Activated CD4-positive, alpha-beta T cell treated with anti-CD3 and anti-CD28 coated beads, Interleukin-2, amount 50 U/mL, for 1 hour (primary cell): ENCODE measurements at regions not wholly inside any gene's neighbourhood (a gene's known extent, or its start where the extent isn't known, plus 50 kb on each side); places are given as distances from the start of the nearest gene placed in this dataset.
"Not testable (repeated sequence)": the region's sequence is repeated elsewhere in the genome, so short reads cannot be mapped to it uniquely, and the experiment has no call there.

Experiments used
- DNase-seq: peaks from one replicate; pipeline ENCODE4 v3.0.0-alpha.2; 2020

DNA sequence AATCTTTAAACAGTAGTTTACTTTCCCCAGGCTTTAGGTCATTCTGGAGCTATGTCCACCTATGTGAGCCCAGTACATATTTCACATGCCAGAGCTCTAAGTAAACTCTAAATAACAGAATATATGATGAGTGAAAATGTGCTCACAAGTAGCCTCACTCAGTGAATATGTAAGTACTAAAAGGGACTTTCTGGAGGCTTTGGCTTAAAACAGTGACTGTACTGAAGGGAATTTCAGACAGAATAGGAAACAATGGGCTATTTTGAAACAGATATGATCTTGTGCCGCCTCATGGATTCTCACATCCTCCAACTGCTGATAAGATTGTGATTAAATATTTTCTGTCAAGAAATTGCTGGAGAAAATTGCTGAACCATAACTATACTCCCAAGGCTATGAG lies 747.9 kb downstream of the SOCS6 start:
- no peak for DNase-seq

- DNase-seq: not testable (repeated sequence)
Observed at GRCh38 chr18:71031296-71032191, 742.7 kb downstream of the SOCS6 start.

DNA sequence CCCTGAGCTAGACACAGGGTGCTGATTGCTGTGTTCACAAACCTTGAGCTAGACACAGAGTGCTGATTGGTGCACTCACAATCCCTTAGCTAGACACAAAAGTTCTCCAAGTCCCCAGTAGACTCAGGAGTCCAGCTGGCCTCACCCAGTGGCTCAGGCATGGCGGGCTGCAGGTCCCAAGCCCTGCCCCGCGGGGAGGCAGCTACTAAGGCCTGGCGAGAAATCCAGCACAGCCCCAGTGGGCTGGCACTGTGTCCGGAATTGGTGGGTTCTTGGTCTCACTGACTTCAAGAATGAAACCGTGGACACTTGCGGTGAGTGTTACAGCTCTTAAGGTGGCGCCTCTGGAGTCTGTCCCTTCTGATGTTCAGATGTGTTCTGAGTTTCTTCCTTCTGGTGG lies 741.2 kb downstream of the SOCS6 start:
- DNase-seq: not testable (repeated sequence)

DNA sequence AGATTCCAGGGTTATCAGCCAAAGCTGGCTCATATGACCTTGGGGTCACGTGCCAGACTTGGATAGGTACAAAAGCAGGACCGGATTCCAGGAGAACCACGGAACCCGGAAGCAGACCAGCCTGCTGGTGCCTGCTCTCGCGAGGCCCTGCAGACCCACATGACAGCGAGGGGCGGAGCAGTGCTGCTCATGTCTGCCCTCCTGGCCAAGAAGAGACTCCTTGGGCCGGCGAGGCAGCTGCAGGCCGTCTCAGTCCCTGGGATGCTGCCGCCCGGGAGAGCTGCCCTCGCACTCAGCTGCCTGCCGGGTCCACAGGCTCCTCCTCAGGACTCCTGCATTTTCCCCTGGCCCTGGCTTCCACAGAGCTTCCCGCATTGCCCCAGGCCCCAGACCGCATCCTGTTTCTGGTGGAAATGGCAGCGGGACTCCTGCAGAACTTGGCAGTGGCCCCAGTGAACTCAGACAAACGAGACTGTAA lies 739.5 kb downstream of the SOCS6 start:
- no peak for DNase-seq

DNA sequence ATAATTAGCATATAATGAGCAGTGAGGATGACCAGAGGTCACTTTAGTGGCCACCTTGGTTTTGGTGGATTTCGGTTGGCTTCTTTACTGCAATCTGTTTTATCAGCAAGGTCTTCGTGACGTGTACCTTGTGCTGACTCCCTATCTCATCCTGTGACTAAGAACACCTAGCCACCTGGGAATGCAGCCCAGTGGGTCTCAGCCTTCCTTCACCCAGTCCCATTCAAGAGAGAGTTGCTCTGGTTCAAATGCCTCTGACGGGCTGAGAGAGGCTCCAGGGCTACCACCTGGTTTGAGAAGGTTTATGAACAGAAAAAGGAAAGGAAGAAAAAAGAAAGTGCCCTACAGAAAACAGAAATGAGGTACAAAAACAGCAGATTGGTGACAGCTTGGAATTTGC lies 738.7 kb downstream of the SOCS6 start:
- no peak for DNase-seq

DNA sequence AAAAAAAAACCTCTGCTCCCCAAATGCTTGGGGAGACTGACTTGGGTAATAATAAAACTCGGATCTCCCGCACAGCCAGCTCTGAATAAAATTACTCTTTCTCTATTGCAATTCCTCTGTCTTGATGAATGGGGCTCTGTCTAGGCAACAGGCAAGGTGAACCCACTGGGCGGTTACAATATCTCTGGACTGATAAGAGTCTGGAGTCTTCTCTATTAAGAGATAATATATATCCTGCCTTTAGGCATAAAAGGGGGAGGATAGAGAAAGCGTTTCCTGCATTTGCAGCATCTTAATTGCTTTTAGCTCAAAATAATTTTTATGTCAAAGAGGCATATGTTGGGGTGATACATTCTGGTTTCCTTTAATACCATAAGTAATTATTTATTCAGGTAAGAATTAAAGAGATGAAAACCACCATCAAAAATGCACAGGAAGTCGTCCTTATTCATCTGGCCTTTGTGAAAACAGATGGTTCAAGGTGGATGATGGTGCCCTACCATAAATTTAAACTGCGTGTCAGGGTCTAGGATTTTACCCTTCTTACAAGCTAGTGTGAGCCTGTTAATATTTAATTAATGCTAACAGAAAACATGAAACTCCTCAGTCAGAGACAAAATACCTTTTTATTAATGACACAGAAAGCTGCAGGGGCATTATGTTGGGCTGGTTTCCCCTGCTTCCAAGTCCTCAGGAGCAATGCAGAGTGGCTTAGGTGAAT lies 736.8 kb downstream of the SOCS6 start:
- DNase-seq: no peak

DNA sequence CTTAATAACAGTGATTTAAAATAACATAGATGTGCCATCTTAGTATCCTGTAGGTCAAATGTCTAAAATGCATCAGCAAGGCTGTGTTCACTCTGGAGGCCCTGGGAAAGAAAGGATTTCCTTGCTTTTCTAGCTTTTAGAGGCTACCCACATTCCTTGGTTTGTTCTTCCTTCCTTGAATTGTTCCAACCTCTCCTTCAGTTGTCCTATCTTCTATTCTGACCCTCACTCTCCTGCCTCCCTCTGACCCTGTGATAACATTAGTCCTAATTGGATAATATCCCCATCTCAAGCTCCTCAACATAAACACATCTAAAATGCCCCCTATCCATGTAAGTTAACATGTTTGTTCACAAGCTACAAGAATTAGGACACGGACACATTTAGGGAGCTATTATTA lies 733.5 kb downstream of the SOCS6 start:
- DNase-seq: no peak

GRCh38 chr18:71021030-71021362 lies 732.2 kb downstream of the SOCS6 start:
- DNase-seq: no peak

- DNase-seq: no peak
Observed at GRCh38 chr18:71020342-71021029, 731.6 kb downstream of the SOCS6 start.

DNA sequence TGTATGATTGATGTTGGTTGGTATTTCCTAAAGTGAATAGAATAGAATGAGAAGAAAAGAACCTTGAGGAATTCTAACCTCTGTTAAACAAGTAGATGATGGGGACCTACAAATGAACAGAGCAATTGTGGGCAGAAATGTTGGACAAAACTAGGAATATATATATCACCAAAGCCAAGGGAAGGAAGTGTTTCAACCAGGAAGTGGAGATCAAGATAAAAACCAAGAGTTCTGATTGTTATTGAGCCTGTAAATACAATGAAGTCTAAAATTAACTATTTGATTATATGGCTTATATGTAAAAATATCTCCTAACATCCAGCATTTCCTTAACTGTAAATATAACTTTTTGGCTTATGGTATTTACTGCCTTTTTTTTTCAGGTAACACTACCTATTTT lies 730.0 kb downstream of the SOCS6 start:
- DNase-seq: no peak

- no peak for DNase-seq
Observed at GRCh38 chr18:71012789-71013188, 723.9 kb downstream of the SOCS6 start.

DNA sequence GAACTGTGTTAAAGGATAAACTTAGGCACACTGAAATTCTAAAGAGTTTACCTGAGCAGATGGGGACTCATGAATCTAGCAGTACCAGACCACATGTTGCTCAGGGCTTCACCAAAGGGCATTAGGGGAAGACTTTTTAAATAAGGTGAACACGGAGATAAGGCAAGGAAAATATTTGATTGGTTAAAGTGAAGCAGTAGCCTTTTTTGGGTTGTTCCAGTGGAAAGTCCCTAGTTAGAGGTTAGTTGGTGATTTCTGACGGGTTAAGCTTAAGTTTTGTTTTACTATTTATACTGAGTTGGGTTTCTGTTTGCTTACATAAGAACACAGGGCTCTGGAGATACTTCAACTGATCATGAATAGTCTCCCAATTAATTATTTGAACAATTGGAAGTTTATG lies 722.5 kb downstream of the SOCS6 start:
- DNase-seq: no peak

DNA sequence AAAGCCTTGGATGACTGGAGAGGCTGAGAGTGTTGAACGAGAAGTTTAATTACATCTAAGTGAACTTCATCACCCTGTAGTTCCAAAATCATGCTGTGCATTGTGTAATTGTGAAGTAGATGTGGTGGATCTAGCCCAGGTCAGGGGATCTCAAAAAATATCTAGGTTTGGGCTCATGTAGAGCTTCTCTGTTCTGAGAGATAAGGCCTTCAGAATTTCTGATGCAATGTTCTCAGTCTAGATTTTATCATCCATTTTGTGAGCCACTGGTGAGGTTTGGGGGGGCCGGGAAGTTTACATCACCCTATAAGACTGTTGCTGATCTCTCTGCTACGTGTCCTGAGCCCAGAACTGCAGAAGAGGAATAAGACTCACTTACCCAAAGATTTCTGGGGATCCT lies 719.4 kb downstream of the SOCS6 start:
- no peak for DNase-seq

DNA sequence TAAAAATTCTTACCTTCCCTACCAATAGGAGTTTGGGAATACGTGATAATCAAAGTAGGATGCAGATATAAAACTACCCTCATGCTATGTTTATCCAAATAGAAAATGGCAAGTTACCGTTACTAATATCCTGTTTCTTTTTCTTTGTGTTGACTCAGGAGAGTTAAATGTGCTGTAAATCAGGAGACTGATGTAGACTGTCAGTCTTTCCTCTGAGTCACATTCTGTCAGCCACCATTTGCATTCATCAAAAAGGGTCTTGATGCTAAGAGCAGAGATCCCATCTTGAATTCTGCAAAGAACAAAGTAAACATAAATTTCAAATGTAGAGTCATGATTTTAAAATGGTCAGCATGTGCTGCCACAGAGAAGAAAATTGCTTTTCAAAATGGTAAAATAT lies 712.8 kb downstream of the SOCS6 start:
- DNase-seq: no peak

DNA sequence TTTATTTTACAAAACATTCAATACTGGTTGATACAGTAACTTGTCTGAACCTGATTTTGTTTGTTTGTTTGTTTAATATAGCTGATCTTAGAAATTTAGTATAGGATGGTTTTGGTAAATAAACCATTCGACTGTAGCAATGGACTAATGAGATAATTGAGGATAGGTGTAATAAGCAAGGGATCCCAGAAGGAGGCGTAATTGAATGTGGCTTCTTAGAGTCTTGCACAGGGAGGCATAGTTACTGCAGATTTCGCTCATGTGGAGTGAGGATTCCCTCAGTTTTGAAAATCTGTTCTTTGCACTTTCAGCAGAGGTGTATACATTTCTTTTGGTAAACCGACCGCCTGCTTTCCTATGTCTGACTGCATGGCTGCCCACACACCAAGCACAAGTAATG lies 709.6 kb downstream of the SOCS6 start:
- no peak for DNase-seq

DNA sequence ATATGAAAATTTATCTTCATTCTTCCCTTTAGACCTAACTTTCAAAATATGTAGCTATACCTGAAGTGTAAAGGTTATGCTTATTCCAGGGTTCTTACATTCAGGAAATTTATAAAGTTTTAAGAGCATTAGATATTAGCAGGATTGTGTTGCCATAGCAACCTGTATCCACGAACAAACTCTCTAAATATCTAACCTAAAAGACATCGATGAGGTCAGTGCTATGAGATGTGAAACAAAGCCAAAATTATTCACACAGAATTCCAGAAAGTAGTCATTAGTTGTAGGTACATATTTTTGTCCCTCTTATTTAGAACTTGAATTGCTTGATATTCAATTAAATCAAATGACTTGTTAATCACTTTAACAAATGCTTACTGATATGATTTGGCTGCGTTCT lies 705.3 kb downstream of the SOCS6 start:
- no peak for DNase-seq

DNA sequence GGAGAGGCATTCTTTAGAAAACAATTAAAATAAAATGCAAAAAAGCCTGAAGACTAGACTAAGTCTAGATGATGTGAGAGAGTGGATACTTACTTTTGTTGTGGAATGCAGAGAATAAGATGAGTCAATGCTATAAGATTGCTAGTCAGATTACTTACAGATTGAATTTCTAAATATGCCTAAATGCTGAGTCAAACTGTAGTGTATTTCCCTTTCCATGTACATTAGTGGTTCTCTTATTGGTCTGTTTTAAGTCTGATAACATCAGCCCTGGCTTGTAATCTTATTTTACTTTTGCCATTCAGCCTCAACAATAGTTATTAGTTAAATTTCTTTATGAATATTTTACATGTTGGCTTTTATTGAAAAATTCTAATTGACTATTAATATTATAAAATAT lies 702.7 kb downstream of the SOCS6 start:
- no peak for DNase-seq

- no peak for DNase-seq
Observed at GRCh38 chr18:70985948-70986347, 697.1 kb downstream of the SOCS6 start.

- DNase-seq: no peak
Observed at GRCh38 chr18:70982292-70982691, 693.4 kb downstream of the SOCS6 start.

- DNase-seq: no peak
Observed at GRCh38 chr18:70981400-70982140, 692.7 kb downstream of the SOCS6 start.

- no peak for DNase-seq
Observed at GRCh38 chr18:70973626-70974025, 684.8 kb downstream of the SOCS6 start.

- no peak for DNase-seq
Observed at GRCh38 chr18:70966419-70966818, 677.6 kb downstream of the SOCS6 start.

- no peak for DNase-seq
Observed at GRCh38 chr18:70961939-70962338, 673.1 kb downstream of the SOCS6 start.
